ENCODE measurements at regions not wholly inside any gene's neighbourhood (a gene's known extent, or its start where the extent isn't known, plus 50 kb on each side); places are given as distances from the start of the nearest gene placed in this dataset.

GRCh38 chr2:133633881-133634409 is 65.7 kb upstream of the NCKAP5 start:
- ChIA-PET CTCF (interaction anchor here (0.6 kb wide), 1 partner anchor 66 kb away, joined by 5 read pairs; the partner anchor contains the start of gene NCKAP5), POLR2A (ENCODE audit: low non-redundant PET) (no interaction called here)
- no peaks in the 10 kb centered on the region for H3K27me3 ChIP-seq (replicated peaks; ENCODE audit: insufficient read depth, low read depth, low read length, poor library complexity)
- no peaks in the 10 kb centered on the region for H3K9me3 ChIP-seq (ENCODE audit: low read depth, low read length, poor library complexity, severe bottlenecking)
- no TSS peak for BruUV-seq (replicated peaks)
- no peaks in the 10 kb centered on the region for H3K36me3 ChIP-seq (ENCODE audit: insufficient read depth, low read length, poor library complexity, severe bottlenecking)
- no peak overlapping the region for H3K4me3 ChIP-seq (ENCODE audit: low read depth, low read length, poor library complexity, severe bottlenecking)
- peak; percentile 55 for DNase-seq (ENCODE audit: low spot score)
- TF ChIP-seq EZH2 (IDR thresholded peaks at IDR 0.05; ENCODE audit: borderline replicate concordance, low read depth, low read length, poor library complexity, severe bottlenecking) (no peak), CTCF (conservative IDR thresholded peaks at IDR 0.05; ENCODE audit: low read depth, low read length) (no peak)
- peaks cover 6% of the 10 kb centered on the region for H3K4me1 ChIP-seq (ENCODE audit: insufficient read depth, low read length, poor library complexity, severe bottlenecking)
- intact Hi-C loops (cut with micrococcal nuclease; ENCODE audit: unreplicated experiment): no loop called here
- no peak overlapping the region for H3K27ac ChIP-seq (ENCODE audit: low read depth, low read length, poor library complexity, severe bottlenecking)

GRCh38 chr2:133635131-133635530 is 66.9 kb upstream of the NCKAP5 start:
- Histone ChIP-seq H3K4me3 (ENCODE audit: low read depth, low read length, poor library complexity, severe bottlenecking) (no peak overlapping the region), H3K9me3 (ENCODE audit: low read depth, low read length, poor library complexity, severe bottlenecking) (no peaks in the 10 kb centered on the region), H3K27me3 (replicated peaks; ENCODE audit: insufficient read depth, low read depth, low read length, poor library complexity) (no peaks in the 10 kb centered on the region), H3K27ac (ENCODE audit: low read depth, low read length, poor library complexity, severe bottlenecking) (peak overlapping the region; percentile 21), H3K4me1 (ENCODE audit: insufficient read depth, low read length, poor library complexity, severe bottlenecking) (peaks cover 6% of the 10 kb centered on the region), H3K36me3 (ENCODE audit: insufficient read depth, low read length, poor library complexity, severe bottlenecking) (no peaks in the 10 kb centered on the region)
- no TSS peak for BruUV-seq (replicated peaks)
- ChIA-PET POLR2A (ENCODE audit: low non-redundant PET) (no interaction called here), CTCF (no interaction called here)
- intact Hi-C loops (cut with micrococcal nuclease; ENCODE audit: unreplicated experiment): no loop called here
- TF ChIP-seq CTCF (conservative IDR thresholded peaks at IDR 0.05; ENCODE audit: low read depth, low read length) (no peak), EZH2 (IDR thresholded peaks at IDR 0.05; ENCODE audit: borderline replicate concordance, low read depth, low read length, poor library complexity, severe bottlenecking) (no peak)
- peak; percentile 31 for DNase-seq (ENCODE audit: low spot score)

- DNase-seq (ENCODE audit: low spot score): no peak
- intact Hi-C loops (cut with micrococcal nuclease; ENCODE audit: unreplicated experiment): no loop called here
- H3K4me3 ChIP-seq (ENCODE audit: low read depth, low read length, poor library complexity, severe bottlenecking): no peak overlapping the region
- CTCF ChIA-PET: no interaction called here
- POLR2A ChIA-PET (ENCODE audit: low non-redundant PET): no interaction called here
- H3K27ac ChIP-seq (ENCODE audit: low read depth, low read length, poor library complexity, severe bottlenecking): no peak overlapping the region
- BruUV-seq (replicated peaks): no TSS peak
- no peaks in the 10 kb centered on the region for H3K36me3 ChIP-seq (ENCODE audit: insufficient read depth, low read length, poor library complexity, severe bottlenecking)
- TF ChIP-seq CTCF (conservative IDR thresholded peaks at IDR 0.05; ENCODE audit: low read depth, low read length) (no peak), EZH2 (IDR thresholded peaks at IDR 0.05; ENCODE audit: borderline replicate concordance, low read depth, low read length, poor library complexity, severe bottlenecking) (no peak)
- H3K9me3 ChIP-seq (ENCODE audit: low read depth, low read length, poor library complexity, severe bottlenecking): no peaks in the 10 kb centered on the region
- H3K4me1 ChIP-seq (ENCODE audit: insufficient read depth, low read length, poor library complexity, severe bottlenecking): peaks cover 6% of the 10 kb centered on the region
- no peaks in the 10 kb centered on the region for H3K27me3 ChIP-seq (replicated peaks; ENCODE audit: insufficient read depth, low read depth, low read length, poor library complexity)
Measured at GRCh38 chr2:133636287-133636686, 68.0 kb upstream of the NCKAP5 start.

Data from A673 (cell line).